Dermis blood vessel endothelial cell (primary cell): ENCODE measurements at regions not wholly inside any gene's neighbourhood (a gene's known extent, or its start where the extent isn't known, plus 50 kb on each side); places are given as distances from the start of the nearest gene placed in this dataset.
A peak's percentile ranks its signal among the peaks of the same experiment; 100 is the strongest.
"Not testable (repeated sequence)": the region's sequence is repeated elsewhere in the genome, so short reads cannot be mapped to it uniquely, and the experiment has no call there.

ENCODE experiments used
- DNase-seq: peaks from one replicate; pipeline ENCODE4 v3.0.0; 2010

GRCh38 chr10:118873091-118873737 is 118.4 kb upstream of the CACUL1 start:
- DNase-seq, result no peak

DNA sequence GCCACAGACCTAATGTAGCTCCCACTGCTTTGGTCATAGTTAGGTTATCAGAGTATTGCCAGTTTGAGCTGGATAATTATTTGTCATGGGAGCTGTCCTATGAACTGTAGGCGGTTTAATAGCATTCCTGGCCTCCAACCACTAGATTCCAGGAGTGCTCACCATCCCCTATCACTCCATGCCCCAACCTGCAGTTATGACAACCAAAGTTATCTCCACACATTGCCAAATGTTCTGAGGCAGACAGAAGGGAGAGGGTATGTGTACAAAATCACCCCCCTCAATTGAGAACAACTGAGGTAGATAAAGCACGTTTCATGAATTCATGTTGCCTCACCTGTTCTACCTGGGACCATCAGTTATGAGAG is 119.0 kb upstream of the CACUL1 start:
- DNase-seq, result no peak

DNA sequence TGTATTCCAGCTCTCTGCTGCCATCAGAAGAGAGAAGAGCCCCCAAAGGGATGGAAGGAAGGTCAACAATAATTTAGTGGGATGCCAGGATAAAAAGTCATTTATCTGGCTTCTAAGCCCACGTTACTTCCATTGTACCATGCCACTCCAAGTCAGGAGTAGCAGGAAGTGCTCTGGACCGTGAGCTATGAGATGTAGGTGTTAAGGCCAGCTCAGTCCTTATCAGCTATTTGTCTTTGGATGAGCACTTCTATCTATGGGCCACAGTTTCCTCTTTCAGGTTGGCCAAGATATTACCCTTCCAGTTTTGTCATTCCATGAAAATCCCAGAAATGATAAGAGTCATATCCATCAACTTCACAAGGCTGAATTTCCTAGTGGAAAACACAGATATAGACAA is 119.4 kb upstream of the CACUL1 start:
- DNase-seq, result no peak

DNA sequence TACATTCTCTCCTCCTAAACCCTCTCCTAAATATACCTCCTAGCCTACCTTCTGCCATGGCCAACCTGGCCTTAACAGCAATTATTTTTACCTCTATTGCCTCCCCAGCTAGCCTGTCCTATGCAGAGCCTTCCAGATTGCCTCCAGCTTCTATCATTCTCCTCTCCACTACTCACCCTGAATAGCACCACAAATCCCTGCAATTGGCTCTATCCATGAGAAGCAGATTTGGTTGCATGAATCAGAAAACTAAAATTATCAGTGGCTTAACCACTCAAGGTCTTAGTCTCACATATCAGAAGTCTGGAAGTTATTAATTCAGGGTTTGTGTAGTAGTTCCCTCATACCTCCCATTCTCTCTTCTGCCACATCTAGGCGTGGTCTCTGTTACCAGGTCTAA is 120.3 kb upstream of the CACUL1 start:
- DNase-seq, result no peak

GRCh38 chr10:118882741-118883140 is 128.0 kb upstream of the CACUL1 start:
- no peak for DNase-seq

GRCh38 chr10:118892255-118892654 is 137.3 kb upstream of the NANOS1 start:
- DNase-seq, result no peak

DNA sequence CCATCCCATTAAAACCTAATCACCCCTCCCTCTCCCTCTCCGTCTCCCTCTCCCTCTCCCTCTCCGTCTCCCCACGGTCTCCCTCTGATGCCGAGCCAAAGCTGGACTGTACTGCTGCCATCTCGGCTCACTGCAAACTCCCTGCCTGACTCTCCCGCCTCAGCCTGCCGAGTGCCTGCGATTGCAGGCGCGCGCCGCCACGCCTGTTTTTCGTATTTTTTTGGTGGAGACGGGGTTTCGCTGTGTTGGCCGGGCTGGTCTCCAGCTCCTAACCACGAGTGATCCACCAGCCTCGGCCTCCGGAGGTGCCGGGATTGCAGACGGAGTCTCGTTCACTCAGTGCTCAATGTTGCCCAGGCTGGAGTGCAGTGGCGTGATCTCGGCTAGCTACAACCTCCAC is 134.6 kb upstream of the NANOS1 start:
- DNase-seq, result not testable (repeated sequence)

DNA sequence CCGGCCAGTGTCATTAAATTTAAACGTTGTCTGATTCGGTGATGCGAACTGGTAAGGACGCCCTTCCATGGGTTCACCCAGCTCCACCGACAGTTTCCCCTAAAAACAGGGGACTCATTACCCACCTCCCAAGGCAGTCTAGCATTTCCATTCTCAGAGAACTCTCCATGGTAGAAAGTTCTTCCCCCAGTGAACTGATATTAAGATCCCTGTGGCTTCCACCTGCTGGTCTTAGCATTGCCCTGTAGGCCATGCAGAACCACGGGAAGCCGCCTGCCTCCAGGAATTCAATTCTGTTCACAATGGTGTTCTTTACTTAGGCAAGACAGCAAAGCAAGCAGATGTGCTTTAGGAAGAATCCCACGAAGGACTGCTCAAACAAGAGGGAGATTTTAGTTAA is 128.9 kb upstream of the NANOS1 start:
- no peak for DNase-seq

- no peak for DNase-seq
Measured at GRCh38 chr10:118901380-118901779, 128.1 kb upstream of the NANOS1 start.

GRCh38 chr10:118901906-118902305 is 127.6 kb upstream of the NANOS1 start:
- DNase-seq, result no peak

DNA sequence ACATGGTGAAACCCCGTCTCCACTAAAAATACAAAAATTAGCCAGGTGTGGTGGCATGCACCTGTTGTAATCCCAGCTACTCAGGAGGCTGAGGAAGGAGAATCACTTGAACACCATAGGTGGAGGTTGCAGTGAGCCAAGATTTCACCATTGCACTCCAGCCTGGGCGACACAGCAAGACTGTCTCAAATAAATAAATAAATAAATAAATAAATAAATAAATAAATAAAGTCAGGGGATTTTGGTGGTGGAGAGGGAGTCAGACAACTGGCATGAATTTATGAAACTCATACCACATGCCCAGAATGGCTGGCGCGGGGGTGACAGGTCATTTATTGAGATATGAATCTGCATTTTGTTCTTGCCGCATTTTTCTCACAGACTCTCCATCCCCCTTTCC is 126.9 kb upstream of the NANOS1 start:
- not testable (repeated sequence) for DNase-seq

GRCh38 chr10:118903251-118903650 is 126.3 kb upstream of the NANOS1 start:
- DNase-seq, result no peak

- DNase-seq, result no peak
Measured at GRCh38 chr10:118903691-118904090, 125.8 kb upstream of the NANOS1 start.

GRCh38 chr10:118904286-118904685 is 125.2 kb upstream of the NANOS1 start:
- DNase-seq, result no peak

DNA sequence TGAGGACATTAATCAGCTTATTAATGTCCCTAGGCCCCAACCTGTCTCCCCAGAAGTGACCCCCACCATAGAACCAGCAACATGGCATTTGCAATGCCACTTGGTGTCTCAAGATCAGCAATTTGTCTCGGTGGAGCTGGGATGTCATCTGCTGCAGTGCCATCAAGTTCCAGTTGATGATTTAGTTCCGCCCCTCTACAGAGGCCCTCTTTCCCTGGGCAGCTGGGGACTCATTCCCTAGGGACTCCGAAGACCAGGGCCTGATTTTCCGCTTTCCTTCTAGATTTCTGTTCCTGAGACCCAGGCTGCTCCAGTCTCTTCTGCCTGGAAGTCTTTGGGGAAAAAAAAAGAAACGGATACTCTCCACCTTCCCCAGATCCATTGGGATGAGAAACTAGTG is 122.5 kb upstream of the NANOS1 start:
- DNase-seq, result no peak

DNA sequence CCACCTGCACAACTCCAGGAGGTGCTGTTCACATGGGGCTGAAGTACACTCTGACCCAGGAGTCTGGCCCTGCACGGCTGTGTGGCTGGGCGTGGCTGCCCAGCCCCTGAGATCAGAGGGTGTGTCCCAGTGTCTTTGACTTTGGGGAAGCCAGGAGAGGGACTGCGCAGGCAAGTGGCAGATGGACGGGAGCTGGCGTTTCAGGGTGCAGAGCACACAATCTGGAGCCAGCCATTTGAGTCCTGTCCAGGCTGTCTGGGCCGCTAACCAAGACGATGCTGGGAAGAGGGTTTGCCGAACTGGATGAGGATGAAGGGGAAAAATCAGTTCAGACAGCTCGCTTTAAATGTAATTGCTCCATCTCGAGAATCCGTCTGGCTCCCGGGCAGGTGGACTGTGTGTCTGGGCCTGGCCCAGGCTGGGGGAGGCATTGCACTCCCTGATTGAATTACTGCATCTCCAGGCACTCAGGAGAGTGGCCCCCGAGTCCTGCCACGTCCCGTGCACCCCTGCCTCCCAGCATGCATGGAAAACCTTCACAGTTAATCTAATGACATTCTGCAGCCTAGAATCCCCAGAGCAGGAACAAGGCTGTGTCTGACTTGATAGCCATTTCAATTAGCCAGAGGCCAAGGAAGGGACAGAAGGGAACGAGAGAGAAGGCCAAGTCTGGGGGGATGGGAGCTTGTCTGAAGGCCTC is 120.8 kb upstream of the NANOS1 start:
- no peak for DNase-seq

DNA sequence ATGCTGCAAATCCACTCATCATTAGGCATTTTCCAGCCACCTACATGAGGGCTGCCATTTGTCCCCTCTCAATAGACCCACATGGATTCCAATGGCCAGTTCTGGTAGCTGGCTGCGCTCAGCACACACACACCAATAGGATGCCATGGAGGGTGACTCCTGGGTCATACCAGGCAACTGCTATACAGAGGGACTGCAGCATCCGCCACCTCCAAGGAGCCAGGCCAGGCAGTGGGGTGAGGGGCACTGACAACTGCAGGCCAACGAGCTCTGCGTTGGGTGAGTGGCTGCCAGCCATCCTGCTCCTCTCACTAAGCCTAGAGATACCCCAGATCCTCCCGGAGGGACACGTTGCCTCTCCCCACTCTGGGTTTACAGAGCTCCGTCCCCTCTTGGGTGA is 118.8 kb upstream of the NANOS1 start:
- no peak for DNase-seq

DNA sequence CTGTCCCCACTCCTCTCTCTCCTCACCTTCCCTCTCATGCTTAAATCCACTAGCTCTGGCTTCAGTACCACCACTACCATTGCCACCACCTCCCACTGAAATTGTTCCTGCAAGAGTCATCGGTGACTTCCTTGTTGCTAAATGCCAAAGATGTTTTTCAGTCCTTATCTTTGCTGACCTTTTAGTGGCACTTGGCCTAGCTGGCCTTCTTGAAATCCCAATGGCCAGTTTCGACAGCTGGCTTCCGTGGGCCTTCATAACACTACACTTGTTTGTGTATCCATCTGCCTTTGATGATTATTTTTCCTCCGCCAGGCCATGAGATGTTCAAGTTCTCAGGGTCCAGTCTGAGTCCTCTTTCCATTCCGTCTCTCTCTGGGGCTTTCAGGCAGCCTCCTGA is 118.2 kb upstream of the NANOS1 start:
- DNase-seq, result peak; percentile 13

- no peak for DNase-seq
Measured at GRCh38 chr10:118912961-118913600, 116.4 kb upstream of the NANOS1 start.

DNA sequence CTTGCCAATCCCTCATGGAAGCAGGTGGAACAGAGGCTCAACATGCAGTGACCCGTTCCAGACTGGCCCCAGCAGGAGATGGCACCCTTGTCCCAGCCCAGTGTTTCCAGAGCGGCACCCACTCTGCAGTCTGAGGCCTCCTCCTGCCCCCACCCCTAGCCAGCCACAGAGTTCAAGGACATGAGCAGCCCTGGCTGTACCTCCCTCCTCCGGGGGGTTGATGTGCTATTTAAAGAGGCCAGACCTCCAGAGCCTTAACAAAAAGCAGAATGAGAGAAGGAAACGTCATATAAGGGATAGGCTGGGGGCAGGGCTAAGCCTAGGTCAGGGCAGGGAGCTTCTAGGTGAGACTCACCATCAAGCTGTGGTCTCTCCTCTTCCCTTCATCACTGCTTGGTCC is 115.7 kb upstream of the NANOS1 start:
- no peak for DNase-seq

DNA sequence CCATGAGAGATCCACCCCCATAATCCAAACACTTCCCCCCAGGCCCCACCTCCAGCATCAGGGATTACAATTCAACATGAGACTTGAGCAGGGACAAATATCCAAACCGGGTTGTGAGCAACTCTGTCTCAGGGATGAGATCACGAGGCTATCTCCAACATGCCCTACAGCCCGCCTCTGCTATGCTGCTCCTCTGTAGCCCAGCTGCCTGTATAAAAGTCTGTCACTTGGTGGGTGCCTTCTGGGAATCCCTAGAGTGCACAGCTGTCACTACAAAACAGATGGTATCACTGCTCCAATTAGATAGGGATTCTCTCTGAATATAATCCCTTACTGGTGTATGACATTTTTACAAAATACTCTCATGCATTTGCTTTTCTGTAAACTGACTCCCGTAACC is 114.9 kb upstream of the NANOS1 start:
- no peak for DNase-seq

DNA sequence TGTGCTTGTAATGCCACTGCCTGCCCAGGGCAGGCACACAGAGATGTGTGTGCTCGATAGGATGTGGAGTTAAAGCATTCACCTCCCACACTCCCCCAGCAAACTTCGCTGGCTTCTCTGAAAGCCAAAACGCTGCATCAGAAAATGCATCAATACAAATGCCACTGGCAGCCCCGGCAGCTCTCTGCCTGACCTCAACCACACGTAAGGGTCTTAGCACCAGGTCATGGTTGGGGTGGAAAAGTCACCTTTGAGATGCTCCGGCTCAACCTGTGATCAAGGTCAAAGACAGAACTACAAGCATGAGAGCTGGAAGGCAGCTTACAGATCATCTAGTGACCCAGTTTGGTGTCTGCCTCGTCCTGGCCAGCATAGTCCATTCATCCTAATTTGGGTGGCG is 114.4 kb upstream of the NANOS1 start:
- no peak for DNase-seq

- DNase-seq, result no peak
Measured at GRCh38 chr10:118916777-118917176, 112.7 kb upstream of the NANOS1 start.

DNA sequence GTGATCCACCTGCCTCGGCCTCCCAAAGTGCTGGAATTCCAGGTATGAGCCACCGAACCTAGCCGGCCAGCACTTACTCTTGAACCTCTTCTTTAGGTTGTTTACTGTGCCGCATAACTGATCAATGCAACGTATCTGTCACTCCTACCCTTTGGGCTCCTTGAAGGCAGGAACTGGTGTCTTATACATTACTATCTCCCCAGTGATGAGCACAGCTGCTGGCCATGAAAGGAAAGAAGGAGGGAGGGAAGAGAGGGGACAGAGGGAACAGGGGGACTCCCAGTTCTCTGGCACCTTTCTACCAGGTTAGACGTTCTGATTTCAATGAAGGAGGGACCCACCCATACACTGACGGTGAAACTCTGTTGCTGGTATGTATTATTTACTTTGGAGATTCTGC is 111.8 kb upstream of the NANOS1 start:
- no peak for DNase-seq
